ENCODE measurements at regions not wholly inside any gene's neighbourhood (a gene's known extent, or its start where the extent isn't known, plus 50 kb on each side); places are given as distances from the start of the nearest gene placed in this dataset.

GRCh38 chr5:97628807-97629206 lies 445.8 kb upstream of the RIOK2 start:
- no peak for DNase-seq (ENCODE audit: low read depth, low spot score)
- in situ Hi-C loops (cut with HindIII; ENCODE audit: low pct_unique_long_range_greater_than_20kb, low sequenced_read_pairs), result no loop called here

GRCh38 chr5:97629276-97629675 lies 446.2 kb upstream of the RIOK2 start:
- no TSS peak for BruUV-seq (replicated peaks)
- ChIA-PET POLR2A (no interaction called here), CTCF (no interaction called here)
- TF ChIP-seq CTCF (IDR thresholded peaks at IDR 0.05), result no peak
- no peak for TF ChIP-seq SIN3A (IDR thresholded peaks at IDR 0.05; ENCODE audit: borderline replicate concordance, insufficient read depth, low read depth, low read length)
- TF ChIP-seq TCF7L2 (IDR thresholded peaks at IDR 0.05; ENCODE audit: low read depth, low read length), result no peak
- no peak for TF ChIP-seq POLR2AphosphoS5 (IDR thresholded peaks at IDR 0.05; ENCODE audit: low read depth, low read length)
- TF ChIP-seq REST (IDR thresholded peaks at IDR 0.05; ENCODE audit: insufficient read depth in 1 of 2, low read depth in 2 of 2, low read length in 1 of 2), result no peak
- Histone ChIP-seq H3K27ac (ENCODE audit: low read length) (no peak overlapping the region), H3K4me3 (ENCODE audit: low read depth in 2 of 2, low read length in 2 of 2) (no peak overlapping the region), H3K36me3 (ENCODE audit: control insufficient read depth, insufficient read depth, low read length) (no peaks in the 10 kb centered on the region), H3K4me1 (ENCODE audit: control insufficient read depth, insufficient read depth, low read length) (no peaks in the 10 kb centered on the region), H3K9me3 (ENCODE audit: control insufficient read depth, insufficient read depth, low read depth, low read length) (no peaks in the 10 kb centered on the region), H3K27me3 (ENCODE audit: control insufficient read depth, insufficient read depth, low read length) (no peaks in the 10 kb centered on the region)
- ATAC-seq (no peak), DNase-seq (ENCODE audit: low read depth, low spot score) (no peak)
- intact Hi-C loops (cut with micrococcal nuclease; ENCODE audit: unreplicated experiment), result no loop called here
- in situ Hi-C loops (cut with HindIII; ENCODE audit: low pct_unique_long_range_greater_than_20kb, low sequenced_read_pairs), result no loop called here

More at GRCh38 chr5:97628807-97629206, 445.8 kb upstream of the RIOK2 start:
- Histone ChIP-seq H3K36me3 (ENCODE audit: control insufficient read depth, insufficient read depth, low read length) (no peaks in the 10 kb centered on the region), H3K27ac (ENCODE audit: low read length) (no peak overlapping the region), H3K9me3 (ENCODE audit: control insufficient read depth, insufficient read depth, low read depth, low read length) (no peaks in the 10 kb centered on the region), H3K27me3 (ENCODE audit: control insufficient read depth, insufficient read depth, low read length) (no peaks in the 10 kb centered on the region), H3K4me3 (ENCODE audit: low read depth in 2 of 2, low read length in 2 of 2) (no peak overlapping the region), H3K4me1 (ENCODE audit: control insufficient read depth, insufficient read depth, low read length) (no peaks in the 10 kb centered on the region)
- TF ChIP-seq REST (IDR thresholded peaks at IDR 0.05; ENCODE audit: insufficient read depth in 1 of 2, low read depth in 2 of 2, low read length in 1 of 2) (no peak), SIN3A (IDR thresholded peaks at IDR 0.05; ENCODE audit: borderline replicate concordance, insufficient read depth, low read depth, low read length) (no peak), CTCF (IDR thresholded peaks at IDR 0.05) (no peak), POLR2AphosphoS5 (IDR thresholded peaks at IDR 0.05; ENCODE audit: low read depth, low read length) (no peak), TCF7L2 (IDR thresholded peaks at IDR 0.05; ENCODE audit: low read depth, low read length) (no peak)
- BruUV-seq (replicated peaks), result no TSS peak
- ChIA-PET POLR2A (no interaction called here), CTCF (no interaction called here)
- intact Hi-C loops (cut with micrococcal nuclease; ENCODE audit: unreplicated experiment), result no loop called here
- no peak for ATAC-seq
